ENCODE measurements at regions not wholly inside any gene's neighbourhood (a gene's known extent, or its start where the extent isn't known, plus 50 kb on each side); places are given as distances from the start of the nearest gene placed in this dataset.

- no peaks in the 10 kb centered on the region for H3K36me3 ChIP-seq (ENCODE audit: control insufficient read depth in 4 of 4, insufficient read depth in 3 of 4, low read depth in 1 of 4, low read length in 3 of 4)
- no peak for DNase-seq (ENCODE audit: low spot score)
- H3K27me3 ChIP-seq (ENCODE audit: control insufficient read depth in 4 of 4, insufficient read depth in 4 of 4, low read length in 3 of 4): no peaks in the 10 kb centered on the region
- no peaks in the 10 kb centered on the region for H3K9me3 ChIP-seq (ENCODE audit: control insufficient read depth in 4 of 4, low read length in 3 of 4)
- TF ChIP-seq MAX (IDR thresholded peaks at IDR 0.05) (no peak), FOXA2 (IDR thresholded peaks at IDR 0.05) (no peak), ZBTB33 (IDR thresholded peaks at IDR 0.05) (no peak), RXRA (IDR thresholded peaks at IDR 0.05) (no peak), REST (IDR thresholded peaks at IDR 0.05) (no peak), NR2F2 (IDR thresholded peaks at IDR 0.05) (no peak), CTCF (IDR thresholded peaks at IDR 0.05; ENCODE audit: low read depth, low read length, missing input control) (no peak), YY1 (IDR thresholded peaks at IDR 0.05) (no peak), ATF3 (IDR thresholded peaks at IDR 0.05) (no peak), HNF4G (IDR thresholded peaks at IDR 0.05) (no peak)
- H3K4me1 ChIP-seq (ENCODE audit: control insufficient read depth in 4 of 4, insufficient read depth in 4 of 4, low read length in 3 of 4): no peaks in the 10 kb centered on the region
- H3K9ac ChIP-seq (ENCODE audit: low read depth in 1 of 2, low read length in 2 of 2): no peak overlapping the region
- H3K27ac ChIP-seq (ENCODE audit: low read depth in 1 of 2, low read length in 2 of 2): no peak overlapping the region
- no peak overlapping the region for H3K4me3 ChIP-seq (ENCODE audit: low read depth in 1 of 3, low read length in 3 of 3)
- WGBS: 94% methylated on average over 1 of the region's 1 CpG
Measured at GRCh38 chr6:112967974-112968373, 620.8 kb downstream of the RFPL4B start.

GRCh38 chr6:112971651-112972050 is 624.5 kb downstream of the RFPL4B start:
- Histone ChIP-seq H3K4me1 (ENCODE audit: control insufficient read depth in 4 of 4, insufficient read depth in 4 of 4, low read length in 3 of 4) (no peaks in the 10 kb centered on the region), H3K9me3 (ENCODE audit: control insufficient read depth in 4 of 4, low read length in 3 of 4) (no peaks in the 10 kb centered on the region), H3K4me3 (ENCODE audit: low read depth in 1 of 3, low read length in 3 of 3) (no peak overlapping the region), H3K36me3 (ENCODE audit: control insufficient read depth in 4 of 4, insufficient read depth in 3 of 4, low read depth in 1 of 4, low read length in 3 of 4) (no peaks in the 10 kb centered on the region), H3K27ac (ENCODE audit: low read depth in 1 of 2, low read length in 2 of 2) (no peak overlapping the region), H3K27me3 (ENCODE audit: control insufficient read depth in 4 of 4, insufficient read depth in 4 of 4, low read length in 3 of 4) (no peaks in the 10 kb centered on the region), H3K9ac (ENCODE audit: low read depth in 1 of 2, low read length in 2 of 2) (no peak overlapping the region)
- no peak for DNase-seq (ENCODE audit: low spot score)
- WGBS: 93% methylated on average over 1 of the region's 1 CpG
- no peak for TF ChIP-seq SP1 (IDR thresholded peaks at IDR 0.05)
- no peak for TF ChIP-seq FOXA1 (IDR thresholded peaks at IDR 0.05)
- TF ChIP-seq EGR1 (IDR thresholded peaks at IDR 0.05; ENCODE audit: low read depth in 2 of 2): no peak
- no peak for TF ChIP-seq ATF3 (IDR thresholded peaks at IDR 0.05)
- no peak for TF ChIP-seq GABPA (IDR thresholded peaks at IDR 0.05 in 1 of 2, conservative IDR thresholded peaks at IDR 0.05 in 1 of 2)
- TF ChIP-seq MAX (IDR thresholded peaks at IDR 0.05): no peak
- no peak for TF ChIP-seq YY1 (IDR thresholded peaks at IDR 0.05)
- no peak for TF ChIP-seq ZBTB33 (IDR thresholded peaks at IDR 0.05)
- no peak for TF ChIP-seq JUND (IDR thresholded peaks at IDR 0.05)
- TF ChIP-seq NR2F2 (IDR thresholded peaks at IDR 0.05): no peak
- TF ChIP-seq HNF4A (conservative IDR thresholded peaks at IDR 0.05): no peak
- no peak for TF ChIP-seq FOXA2 (IDR thresholded peaks at IDR 0.05)
- TF ChIP-seq REST (IDR thresholded peaks at IDR 0.05): no peak
- no peak for TF ChIP-seq RAD21 (IDR thresholded peaks at IDR 0.05)
- no peak for TF ChIP-seq HNF4G (IDR thresholded peaks at IDR 0.05)
- no peak for TF ChIP-seq RXRA (IDR thresholded peaks at IDR 0.05)
- TF ChIP-seq TAF1 (conservative IDR thresholded peaks at IDR 0.05): no peak
